MV-4-11 (cell line): ENCODE measurements at regions not wholly inside any gene's neighbourhood (a gene's known extent, or its start where the extent isn't known, plus 50 kb on each side); places are given as distances from the start of the nearest gene placed in this dataset.
"Not testable (repeated sequence)": the region's sequence is repeated elsewhere in the genome, so short reads cannot be mapped to it uniquely, and the experiment has no call there.

ENCODE experiments used
- DNase-seq: peaks from one replicate; lab custom pipeline; 2025; lab: John Stamatoyannopoulos, UW

DNA sequence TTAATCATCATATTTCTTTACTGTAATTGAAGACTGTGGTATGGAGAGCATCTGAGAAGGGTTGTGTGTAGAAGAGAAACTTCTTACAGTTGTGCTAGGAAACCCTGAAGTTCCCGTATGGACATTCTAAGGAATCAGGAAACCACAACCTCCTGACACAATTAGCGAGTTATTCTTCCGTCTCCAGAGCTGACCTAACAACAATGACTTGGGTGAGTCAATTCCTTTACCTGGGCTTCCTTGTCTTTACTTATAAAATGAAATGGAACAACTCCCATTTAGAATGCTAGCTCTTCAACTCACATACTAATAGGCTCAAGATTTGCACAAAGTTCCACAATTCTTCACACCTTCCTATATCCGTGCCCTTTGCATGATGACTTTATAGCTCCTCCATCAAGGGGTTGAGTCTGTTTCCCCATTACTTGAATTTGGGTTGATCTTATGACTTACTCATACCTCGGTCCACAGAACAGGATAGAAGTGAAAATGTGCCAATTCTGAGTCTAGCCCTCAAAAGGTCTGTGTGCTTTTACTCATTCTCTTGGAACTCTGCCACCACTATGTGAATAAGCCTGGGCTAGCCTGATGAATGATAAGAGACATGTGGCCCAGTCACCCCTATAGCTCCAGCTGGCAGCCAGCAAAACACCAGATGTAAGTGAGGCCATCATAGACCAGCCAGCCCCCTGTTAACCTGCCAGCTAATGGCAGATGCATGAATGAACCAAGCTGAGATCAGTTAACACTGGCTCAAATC is 459.4 kb downstream of the ETNK1 start:
- no peak for DNase-seq

DNA sequence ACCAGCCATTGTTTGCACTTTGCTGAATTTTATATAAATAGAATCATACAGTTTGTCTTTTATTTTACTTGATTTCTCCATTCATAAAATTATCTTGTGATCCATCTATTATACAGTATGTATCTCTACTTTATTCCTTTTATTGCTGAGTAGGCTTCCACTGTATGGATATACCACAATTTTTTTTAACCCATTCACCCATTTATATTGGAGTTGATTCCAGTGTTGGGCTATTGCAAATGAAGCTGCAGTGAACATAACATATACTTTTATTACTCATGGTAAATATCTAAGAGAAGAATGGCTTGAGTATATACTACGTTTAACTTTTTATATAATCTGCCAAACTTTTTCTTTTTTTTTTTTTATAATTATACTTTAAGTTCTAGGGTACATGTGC is 463.6 kb downstream of the ETNK1 start:
- DNase-seq = no peak

DNA sequence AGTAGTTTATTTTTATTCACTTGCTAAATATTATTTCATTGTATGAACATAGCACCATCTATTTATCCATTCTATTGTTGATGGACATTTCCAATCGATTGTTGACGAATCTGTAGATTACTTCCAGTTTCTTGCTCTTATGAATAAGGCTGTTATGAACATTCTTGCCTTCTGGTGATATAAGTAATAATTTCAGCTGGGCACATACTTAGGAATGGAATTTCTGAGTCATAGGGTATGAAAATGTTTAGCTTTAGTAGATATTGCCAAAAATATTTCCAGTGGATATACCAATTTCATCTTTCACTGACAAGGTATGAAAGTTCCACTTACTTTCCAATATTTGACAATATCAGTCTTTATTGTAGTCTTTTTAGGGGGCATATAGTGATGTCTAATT is 468.5 kb downstream of the ETNK1 start:
- DNase-seq = no peak

DNA sequence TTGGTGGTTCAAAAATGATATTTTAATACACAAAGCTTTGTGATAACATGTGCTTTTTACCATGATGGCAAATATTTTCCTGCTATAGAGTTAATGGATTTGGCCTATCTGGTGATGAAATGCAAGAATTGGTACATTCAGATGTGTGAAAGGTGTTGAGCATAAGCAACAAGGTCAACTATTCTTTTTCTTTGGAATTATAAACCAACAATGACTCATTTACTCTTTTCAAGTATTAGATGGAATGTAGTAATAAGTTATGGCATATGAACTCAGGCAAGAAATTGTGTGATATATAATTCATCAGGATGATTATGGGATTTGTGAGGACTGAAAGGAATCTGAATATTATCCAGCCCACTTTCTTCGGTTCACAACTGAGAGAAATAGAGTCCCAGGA is 471.4 kb downstream of the ETNK1 start:
- DNase-seq = no peak

- DNase-seq = no peak
Measured at GRCh38 chr12:23098110-23098509, 473.1 kb downstream of the ETNK1 start.

DNA sequence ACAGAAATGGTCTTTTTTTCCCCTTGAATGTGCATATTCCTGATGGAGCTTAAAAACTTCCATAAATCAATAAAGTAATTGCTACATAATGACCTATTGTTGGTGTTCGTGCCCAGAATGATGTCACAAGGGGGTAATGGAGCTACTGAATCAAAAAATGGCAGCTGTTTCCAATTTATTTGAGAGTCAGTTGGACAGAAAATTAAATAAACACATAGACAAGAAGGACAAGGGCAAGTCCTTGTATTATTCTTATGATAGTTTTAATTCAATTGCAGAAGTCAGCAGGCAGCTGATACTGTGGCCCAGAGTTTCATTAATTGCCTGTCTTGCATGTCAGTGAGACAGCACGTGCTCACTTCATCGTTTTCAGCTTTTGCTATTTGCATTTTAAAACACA is 473.5 kb downstream of the ETNK1 start:
- DNase-seq = no peak

DNA sequence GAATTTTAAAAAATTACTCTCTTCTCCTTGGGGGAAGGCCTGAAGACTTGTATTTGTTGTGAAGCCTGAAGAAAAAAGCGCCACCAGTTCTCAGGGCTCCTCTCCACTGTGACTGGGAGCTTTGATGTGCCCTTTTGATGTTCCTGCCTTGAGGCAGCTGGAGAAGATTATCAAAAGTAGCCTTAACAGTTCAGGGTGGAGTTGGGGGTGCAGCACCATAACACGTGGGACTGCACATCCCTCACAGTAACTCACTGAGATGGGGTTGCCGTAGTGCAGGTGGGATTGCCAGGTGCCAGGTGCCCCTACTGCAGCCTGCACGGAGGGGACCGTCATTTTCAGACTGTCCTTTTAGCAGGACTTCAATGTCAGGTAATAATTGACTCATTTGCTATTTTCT is 474.1 kb downstream of the ETNK1 start:
- no peak for DNase-seq

DNA sequence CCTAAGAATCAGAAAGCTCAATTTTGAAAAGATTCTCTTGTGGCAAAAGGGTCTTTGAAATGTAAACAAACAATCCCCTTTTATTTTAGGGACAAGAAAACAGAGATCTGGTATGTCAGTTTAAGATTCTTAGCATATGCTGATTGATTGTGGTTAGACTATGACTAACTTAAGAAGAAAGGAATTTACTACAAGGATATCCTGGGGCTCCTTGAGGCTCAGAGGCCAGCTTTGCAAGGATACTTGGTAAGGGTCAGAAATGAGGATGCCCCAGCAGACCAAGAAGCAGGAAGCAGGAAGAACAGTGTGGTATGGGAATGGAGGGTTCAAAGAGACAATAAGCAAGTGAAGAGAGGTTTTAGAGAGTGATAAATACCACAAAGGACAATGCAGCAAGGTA is 474.6 kb downstream of the ETNK1 start:
- no peak for DNase-seq

DNA sequence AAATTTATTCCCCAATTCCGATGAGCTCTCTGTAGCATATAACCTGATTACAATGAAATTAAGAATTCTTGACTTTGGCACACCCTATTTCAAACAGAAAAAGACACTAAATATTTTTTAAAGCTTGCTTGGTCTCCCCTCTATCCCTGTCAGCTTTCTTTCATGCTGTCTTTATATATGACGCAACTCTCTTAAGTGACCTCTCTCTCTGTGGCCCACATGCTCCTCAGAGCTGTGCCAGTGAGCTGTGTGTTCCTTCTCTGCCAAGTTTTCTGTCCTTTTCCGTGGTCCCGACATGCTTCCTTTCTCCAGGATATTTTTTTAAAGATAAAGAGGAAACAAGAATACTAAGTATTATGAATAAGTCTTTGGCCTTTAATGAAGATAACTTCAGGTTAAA is 484.0 kb downstream of the ETNK1 start:
- DNase-seq = no peak

DNA sequence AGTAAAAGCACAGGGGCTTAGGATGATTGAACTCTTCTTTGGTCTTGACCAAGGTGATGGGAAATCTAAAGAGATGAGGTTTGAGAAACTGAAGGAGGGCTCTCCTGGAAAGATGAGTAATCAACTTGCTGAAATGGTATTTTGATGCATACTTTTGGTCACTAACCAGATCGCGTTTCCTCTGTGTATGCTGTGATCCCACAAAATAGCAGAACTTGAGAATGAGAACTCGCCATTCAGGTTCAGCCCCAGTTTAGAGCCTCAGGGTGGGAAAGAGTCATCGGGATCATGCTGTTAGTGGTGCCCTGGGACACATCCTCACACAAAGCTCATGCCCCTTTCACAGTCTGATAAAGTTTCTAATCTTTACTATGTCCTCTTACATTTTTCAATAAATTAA is 488.8 kb downstream of the ETNK1 start:
- DNase-seq = peak; percentile 32

- no peak for DNase-seq
Measured at GRCh38 chr12:23115984-23116383, 491.0 kb downstream of the ETNK1 start.

DNA sequence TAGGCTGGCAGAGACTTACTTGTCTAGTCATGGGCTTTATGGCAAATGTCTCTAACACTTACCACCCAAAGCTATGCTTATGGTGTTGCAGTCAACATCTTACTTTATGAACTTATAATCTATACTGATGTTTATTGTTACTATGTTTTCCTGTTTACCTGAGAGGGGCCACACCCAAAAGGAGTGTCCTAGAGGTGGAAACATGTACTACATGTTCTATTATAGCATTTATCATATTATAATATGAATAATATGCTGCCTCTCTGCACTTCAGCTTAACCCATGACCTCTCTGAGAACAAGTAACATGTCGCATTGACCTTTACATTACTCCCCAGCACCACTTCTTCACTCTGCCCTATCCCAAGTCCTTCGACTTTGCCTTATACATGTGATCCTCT is 501.8 kb downstream of the ETNK1 start:
- DNase-seq = no peak

DNA sequence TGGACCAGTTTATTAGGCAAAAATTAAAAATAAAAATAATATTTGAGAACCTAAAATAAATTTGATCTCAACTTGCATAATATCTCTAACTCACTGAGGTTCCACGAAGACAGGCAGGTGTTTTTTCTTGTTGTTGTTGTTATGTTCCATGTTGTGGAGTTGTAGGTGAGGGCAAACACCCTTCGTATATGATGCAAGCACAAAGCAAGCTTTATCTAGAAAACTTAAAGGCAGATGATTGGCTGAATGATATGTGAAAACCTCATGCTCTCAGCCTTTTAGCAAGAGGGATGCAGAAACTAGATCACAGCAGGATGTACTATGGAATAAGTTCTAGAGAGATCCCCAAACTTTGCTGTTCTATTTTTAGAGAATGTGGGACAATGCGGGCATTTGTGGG is 502.7 kb downstream of the ETNK1 start:
- DNase-seq = no peak

- no peak for DNase-seq
Measured at GRCh38 chr12:23128462-23128861, 503.5 kb downstream of the ETNK1 start.

DNA sequence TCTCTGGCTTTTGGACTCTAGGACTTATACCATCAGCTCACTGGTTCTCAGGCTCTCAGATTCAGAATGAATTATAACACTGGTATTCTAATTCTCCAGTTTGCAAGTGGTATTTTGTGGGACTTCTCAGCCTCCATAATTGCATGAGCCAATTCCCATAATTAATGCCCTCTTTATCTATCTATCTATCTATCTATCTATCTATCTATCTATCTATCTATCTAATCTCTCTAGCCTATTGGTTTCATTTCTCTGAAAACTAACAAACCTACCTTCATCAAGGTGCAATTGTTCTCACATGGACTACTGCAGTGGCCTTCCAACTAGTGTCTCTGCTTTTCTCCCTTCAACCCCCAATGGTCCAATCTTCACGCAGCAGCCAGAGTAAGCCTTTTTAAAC is 507.4 kb downstream of the ETNK1 start:
- no peak for DNase-seq

DNA sequence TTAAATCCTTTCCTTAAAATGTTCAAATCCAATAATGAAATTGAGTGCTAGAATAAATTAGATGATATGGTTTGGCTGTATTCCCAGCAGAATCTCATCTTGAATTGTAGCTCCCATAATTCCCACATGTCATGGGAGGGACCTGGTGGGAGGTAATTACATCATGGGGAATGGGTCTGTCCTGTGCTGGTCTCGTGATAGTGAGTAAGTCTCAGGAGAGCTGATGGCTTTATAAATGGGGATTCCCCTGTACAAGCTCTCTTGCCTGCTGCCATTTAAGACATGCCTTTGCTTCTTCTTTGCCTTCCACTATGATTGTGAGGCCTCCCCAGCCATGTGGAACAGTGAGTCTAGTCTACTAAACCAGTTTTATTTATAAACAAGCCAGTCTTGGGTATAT is 508.5 kb downstream of the ETNK1 start:
- DNase-seq = no peak

DNA sequence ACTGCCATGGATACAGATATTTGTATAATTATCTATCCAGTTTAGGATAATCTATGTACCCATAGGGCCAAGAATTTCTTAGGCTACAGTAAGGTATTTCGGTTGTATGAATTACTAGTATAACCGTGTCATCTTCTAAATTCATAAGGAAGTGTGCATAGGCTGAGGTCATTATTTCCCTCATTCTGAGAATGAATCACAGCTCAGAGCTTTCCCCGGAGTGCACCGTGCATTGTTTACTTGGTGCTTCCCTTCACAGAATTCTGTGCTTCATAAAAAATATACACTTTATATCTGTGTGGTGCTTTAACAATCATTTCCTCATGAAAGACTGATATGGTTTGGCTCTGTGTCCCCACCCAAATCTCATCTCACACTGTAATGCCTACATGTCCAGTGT is 514.1 kb downstream of the ETNK1 start:
- no peak for DNase-seq

DNA sequence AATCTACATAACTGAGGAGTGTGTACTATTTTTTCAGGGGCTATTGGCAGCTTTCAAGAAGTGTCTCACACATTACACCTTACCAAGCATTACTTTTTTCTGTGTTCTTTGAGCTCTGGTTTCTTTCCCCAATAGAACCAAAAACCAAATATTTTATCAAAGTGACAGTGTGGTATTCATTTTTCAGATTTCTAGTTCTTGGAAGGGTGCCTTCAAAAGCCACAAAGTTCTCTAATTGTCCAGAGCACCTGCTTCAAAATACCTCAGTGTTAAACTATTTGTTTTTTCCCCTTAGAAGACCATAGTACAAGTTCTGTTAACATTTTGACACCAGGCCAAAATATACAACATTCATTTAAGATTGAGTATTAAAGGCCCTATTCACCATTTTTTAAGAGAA is 515.7 kb downstream of the ETNK1 start:
- no peak for DNase-seq

DNA sequence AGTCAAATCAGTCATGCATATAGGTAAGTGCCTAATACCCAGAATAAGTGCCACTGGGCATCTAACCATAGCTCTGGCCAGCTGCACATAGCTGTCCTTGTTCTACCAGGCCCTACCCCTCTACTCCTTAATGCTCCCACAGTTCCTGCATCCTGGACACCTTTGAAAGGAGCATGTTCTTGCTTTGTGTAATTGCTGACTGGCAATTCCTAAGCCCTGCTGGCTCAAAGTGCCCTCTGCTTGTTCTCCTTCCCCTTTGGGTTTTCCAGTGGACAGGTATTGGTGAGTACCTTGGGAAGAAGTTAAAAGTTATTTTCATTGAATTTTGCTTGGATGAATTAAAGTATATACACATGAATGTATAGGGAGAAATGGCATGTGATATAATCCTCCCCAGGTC is 516.4 kb downstream of the ETNK1 start:
- DNase-seq = no peak

GRCh38 chr12:23146070-23146469 is 521.1 kb downstream of the ETNK1 start:
- not testable (repeated sequence) for DNase-seq

- no peak for DNase-seq
Measured at GRCh38 chr12:23168459-23168858, 543.5 kb downstream of the ETNK1 start.

- DNase-seq = no peak
Measured at GRCh38 chr12:23169012-23169695, 544.2 kb downstream of the ETNK1 start.

- no peak for DNase-seq
Measured at GRCh38 chr12:23169696-23170013, 544.7 kb downstream of the ETNK1 start.

DNA sequence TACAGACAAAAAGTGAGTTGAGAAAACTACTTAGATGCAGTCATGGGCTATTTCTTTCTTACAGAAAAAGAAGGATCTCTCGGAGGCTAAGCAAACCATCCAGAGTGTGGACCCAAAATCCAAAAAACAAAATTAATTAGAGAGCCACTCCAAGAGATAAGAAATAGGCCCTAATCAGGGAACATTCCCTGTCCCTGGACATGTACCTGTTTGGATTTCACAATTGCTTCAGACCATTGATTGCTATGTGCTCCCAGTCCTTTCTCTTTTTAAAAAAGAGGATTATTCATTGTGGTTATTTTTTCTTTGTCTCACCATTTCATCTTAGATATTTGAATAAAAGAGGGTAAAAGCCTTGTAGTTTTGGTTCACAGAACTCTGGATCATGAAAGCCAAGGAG is 549.9 kb downstream of the ETNK1 start:
- no peak for DNase-seq
